ENCODE measurements at regions not wholly inside any gene's neighbourhood (a gene's known extent, or its start where the extent isn't known, plus 50 kb on each side); places are given as distances from the start of the nearest gene placed in this dataset.

GRCh38 chr1:116232989-116233514, 121.9 kb downstream of the MAB21L3 start:
- no peak for DNase-seq

- no peak for DNase-seq
Measured at GRCh38 chr1:116234429-116234828, 123.2 kb downstream of the MAB21L3 start.

- no peak for DNase-seq
Measured at GRCh38 chr1:116239916-116240315, 128.7 kb downstream of the MAB21L3 start.

DNA sequence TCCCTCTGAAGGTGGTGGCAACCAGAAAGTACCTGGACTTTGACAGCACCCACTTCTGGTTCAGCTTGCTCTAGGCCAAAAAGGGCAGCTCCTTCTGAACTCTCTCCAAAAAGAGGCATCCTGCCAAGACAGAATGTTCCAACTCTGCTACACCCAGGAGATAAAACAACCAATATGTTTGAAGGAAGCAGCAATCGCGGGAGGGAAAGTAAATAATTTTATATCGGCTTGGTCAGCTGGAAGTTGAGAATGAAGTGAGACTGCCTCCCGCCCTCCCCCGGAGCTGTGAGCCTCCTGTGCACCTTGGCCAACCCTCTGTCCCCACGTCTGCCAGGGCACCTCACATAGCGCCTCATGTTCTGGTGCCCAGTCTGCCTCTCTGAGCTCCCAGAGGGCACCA, 130.3 kb upstream of the ATP1A1 start:
- DNase-seq: no peak

GRCh38 chr1:116243333-116244054, 129.6 kb upstream of the ATP1A1 start:
- no peak for DNase-seq

DNA sequence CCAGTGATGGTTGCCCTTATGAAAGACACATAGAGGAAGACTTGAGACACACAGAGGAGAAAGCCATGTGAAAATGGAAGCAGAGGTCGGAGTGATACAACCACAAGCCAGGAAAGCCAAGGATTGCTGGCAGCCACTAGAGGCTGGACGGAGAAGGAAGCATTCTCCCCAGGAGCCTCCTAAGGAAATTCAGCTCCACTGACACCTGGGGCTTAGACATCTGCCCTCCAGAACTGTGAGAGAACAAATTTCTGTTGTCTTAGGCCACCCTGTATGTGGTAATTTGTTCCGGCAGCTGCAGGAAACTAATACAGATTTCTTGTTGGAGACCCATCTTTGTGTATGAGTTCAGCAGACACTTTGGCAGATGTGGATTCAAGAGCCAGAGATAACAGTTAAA, 126.9 kb upstream of the ATP1A1 start:
- DNase-seq: no peak

- no peak for DNase-seq
Measured at GRCh38 chr1:116252271-116252670, 120.8 kb upstream of the ATP1A1 start.

DNA sequence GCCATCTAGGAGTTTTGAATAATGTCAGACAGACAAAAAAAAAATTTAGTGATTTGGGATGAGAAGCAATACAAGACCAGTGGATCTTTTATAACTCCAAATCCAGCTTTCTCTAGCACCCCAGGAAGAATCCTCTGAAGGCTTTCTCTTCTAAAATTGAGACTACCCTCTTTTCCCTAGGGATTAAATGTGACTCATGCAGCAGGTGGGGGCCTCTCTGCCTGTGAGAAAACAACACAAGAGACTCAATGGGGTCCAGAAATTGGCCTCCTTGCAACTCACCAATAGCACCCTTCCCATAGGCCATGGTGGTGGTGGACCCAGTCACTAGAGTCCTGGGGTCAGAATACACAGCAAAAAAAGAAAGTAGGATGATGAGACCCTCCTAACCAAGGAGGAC, 120.3 kb upstream of the ATP1A1 start:
- DNase-seq: no peak

- no peak for DNase-seq
Measured at GRCh38 chr1:116253566-116254382, 119.3 kb upstream of the ATP1A1 start.

GRCh38 chr1:116254776-116255175, 118.3 kb upstream of the ATP1A1 start:
- no peak for DNase-seq

DNA sequence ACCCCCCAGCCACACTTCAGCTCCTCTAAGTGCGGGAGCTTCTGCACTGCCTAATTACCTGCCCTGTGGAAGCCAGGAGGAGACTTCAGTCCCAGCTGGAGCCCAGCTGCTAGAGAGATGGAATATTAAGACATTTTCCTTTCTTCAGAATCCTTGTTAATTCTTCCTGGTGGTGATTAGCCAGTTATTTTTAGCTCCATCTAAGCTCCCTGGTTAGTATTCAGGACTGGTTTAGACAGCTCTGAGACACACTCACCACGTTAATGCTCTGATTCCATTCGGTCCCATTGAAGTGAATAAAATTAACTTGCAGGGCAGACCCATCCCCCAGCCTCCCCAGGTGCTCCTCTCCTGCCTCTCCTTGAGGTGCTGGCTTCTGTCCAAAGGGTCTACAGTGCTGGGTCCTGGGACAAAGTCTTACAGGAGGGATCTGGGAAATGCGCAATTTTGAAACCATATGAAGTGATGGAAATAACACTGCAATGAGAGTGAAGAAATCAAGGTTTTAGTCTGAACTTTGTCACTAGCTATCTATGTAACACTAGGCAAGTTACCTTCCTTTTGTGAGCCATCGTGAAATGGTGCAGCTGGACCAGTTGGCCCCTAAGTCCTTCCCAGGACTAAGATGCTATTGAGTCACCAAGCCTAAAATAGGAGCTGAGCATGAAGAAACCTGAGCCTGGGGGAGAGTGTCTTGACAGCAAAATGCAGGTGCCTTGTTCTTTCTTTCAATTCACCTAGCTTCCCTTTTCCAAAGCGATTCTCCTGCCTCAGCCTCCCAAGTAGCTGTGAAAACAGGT, 117.4 kb upstream of the ATP1A1 start:
- DNase-seq: no peak

DNA sequence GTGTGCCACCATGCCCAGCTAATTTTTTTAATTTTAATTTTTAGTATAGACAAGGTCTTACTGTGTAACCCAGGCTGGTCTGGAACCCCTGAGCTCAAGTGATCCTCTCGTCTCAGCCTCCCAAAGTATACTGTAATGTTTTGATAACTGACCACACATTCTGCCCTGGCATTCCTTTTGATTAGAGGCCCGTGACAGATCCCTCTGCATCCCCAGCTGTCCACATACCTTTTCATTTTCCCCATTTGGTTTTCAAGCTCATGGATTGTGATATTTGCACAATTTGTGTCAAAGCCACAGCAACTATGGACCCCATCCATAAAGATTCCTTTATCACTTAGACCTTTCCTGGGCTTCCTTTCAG, 116.8 kb upstream of the ATP1A1 start:
- DNase-seq: no peak

GRCh38 chr1:116256875-116257274, 116.2 kb upstream of the ATP1A1 start:
- DNase-seq: no peak

GRCh38 chr1:116257341-116257767, 115.7 kb upstream of the ATP1A1 start:
- DNase-seq: no peak

- DNase-seq: no peak
Measured at GRCh38 chr1:116257836-116258235, 115.2 kb upstream of the ATP1A1 start.

DNA sequence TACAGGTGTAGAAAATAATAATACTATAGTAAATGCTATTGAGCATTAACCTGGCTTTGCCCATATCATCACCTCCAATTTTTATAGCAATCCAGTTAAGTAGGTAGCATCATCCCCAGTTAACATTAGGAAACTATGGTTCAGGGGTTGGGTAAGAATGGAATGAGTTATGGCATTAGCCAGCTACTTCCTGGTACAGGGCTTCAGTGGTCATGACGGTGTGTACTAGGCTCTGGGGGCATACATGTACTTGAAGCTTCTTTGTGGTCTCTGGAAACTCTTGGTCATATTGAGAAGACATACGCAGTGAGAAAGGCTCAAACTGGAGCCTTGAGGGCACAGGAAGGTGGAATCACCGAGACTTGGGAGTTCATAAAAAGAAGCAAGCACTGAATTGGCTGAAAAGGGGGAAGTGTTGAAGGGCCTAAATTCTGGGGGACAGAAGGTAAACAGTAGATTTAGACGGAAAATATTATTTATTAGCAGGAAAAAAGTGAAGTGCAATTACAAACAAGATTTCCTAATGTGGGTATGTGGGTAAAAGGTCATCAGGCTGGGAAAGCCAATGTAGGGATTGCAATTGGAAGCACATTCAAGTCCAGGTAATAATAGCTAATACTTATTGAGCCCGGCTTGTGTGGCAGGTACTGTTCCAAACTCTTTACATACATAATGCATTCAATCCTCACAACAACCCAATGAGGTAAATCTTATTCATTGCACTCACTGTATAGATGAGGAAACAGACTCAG, 114.2 kb upstream of the ATP1A1 start:
- DNase-seq: no peak

DNA sequence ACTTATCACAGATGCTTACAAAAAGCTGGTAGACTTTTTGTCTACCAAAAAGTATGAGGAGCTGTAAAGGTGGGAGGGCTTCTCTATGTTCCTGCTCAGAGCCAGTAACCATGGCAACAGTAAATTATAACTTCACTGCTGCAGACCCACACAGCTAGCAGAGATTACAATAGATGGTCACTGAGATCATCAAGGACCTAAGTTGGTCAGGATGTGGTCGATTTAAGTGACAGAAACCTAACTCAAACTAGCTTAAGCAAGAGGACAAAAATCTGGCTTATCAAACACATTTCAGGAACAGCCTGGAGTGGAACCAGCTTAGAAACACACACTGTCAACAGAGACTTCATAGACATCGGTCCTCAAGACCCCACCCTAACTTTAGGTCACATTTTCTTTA, 113.4 kb upstream of the ATP1A1 start:
- DNase-seq: no peak

- DNase-seq: no peak
Measured at GRCh38 chr1:116260115-116260514, 112.9 kb upstream of the ATP1A1 start.

DNA sequence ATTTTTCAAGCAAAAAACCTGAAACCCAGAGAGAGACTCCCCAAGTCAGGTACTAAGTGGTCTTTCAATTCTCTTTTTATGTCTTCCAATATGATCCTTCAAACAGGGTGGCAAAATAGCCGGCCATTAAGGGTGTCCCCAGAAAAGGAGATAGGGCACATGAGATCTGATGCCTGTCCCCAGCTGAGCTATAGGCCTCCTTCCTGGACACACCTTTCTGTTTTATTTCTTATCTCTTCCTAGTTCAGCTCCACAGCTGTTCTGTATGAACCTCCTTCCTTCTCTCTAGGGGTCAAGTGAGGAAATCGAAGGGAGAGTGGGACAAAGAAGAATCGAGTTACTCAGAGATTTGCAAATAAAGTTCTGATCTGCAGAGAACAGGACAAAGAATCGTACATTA, 112.4 kb upstream of the ATP1A1 start:
- DNase-seq: no peak

DNA sequence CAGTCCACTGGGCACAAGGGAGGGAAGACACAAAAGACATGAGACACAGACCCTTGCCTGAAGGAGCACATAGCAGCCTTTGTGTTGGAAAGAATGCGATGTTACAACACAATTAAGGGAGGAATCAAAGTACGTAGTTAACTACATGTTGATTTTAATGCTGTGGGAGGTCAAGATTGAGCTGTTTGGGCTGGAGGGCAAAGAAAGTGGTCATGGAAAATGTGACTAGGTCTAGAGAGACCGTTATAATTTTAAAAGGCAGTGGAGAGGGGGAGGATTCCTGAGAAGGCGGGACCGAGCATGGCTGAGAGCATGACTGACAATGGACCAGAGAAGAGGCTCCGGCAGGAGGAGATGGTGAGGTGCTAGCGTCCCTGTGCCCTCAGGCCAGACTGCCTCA, 111.8 kb upstream of the ATP1A1 start:
- no peak for DNase-seq

DNA sequence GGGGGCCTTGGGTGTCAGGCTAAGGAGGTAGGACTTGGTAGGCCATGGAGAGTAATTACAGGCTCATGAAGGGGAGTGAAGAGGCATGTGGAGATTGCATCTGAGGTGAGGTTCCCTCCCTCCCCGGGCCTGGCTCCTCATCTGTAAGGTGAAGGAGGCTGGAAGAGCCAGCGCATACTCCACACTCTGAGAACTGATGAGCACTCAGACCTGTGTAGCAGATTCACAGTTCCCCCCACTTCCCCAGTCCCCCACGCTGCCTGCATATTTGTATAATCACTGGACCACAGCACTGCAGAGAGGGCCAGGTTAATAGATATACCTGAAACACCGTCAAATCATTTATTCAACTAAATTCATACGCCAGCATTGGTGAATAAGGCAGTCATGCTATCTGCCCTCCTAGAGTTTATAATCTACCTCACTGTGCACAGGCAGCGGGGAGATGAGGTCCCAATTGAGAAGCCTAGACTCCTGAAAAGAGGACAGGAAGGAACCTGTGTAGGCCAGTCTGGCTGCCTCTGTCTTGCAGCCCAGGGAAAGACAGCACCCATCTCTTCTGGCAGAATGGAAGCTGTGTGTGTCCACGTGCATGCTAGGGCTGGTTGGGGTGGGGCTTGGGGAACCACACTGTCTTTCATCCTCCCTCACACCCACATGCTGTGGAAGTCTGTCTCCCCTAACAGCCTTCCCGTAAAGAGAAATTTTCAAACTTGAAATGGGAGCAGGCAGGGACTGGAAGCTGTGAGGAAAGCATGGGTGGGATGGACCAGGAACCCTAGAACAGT, 110.6 kb upstream of the ATP1A1 start:
- no peak for DNase-seq

DNA sequence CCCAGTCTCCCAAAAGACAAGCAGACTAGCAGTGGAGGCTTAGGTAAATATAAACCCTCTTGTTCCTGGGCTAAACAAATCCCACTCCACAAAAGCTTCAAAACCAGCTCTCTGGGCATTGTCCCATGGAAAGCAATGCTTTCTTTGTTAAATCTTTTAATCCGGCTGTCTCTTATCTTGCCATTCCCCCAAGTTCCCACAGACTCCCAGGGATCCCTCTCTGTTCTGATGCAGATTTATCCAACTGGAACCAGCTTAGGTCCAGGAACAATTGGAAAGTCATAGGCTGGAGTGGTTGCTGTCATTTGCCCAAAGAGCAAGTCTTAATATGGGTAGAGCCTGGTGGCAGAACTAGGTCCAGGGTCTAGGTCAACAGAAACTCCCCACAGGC, 110.1 kb upstream of the ATP1A1 start:
- no peak for DNase-seq
